NCI-H446 (cell line): ENCODE measurements at regions not wholly inside any gene's neighbourhood (a gene's known extent, or its start where the extent isn't known, plus 50 kb on each side); places are given as distances from the start of the nearest gene placed in this dataset.
"Not testable (repeated sequence)": the region's sequence is repeated elsewhere in the genome, so short reads cannot be mapped to it uniquely, and the experiment has no call there.

ENCODE experiments used
- DNase-seq, 2 experiments: peaks; one replicate each; lab custom pipeline; 2025; lab: John Stamatoyannopoulos, UW

GRCh38 chr15:95132774-95133173, 901.4 kb downstream of the MCTP2 start:
- no peak for DNase-seq

DNA sequence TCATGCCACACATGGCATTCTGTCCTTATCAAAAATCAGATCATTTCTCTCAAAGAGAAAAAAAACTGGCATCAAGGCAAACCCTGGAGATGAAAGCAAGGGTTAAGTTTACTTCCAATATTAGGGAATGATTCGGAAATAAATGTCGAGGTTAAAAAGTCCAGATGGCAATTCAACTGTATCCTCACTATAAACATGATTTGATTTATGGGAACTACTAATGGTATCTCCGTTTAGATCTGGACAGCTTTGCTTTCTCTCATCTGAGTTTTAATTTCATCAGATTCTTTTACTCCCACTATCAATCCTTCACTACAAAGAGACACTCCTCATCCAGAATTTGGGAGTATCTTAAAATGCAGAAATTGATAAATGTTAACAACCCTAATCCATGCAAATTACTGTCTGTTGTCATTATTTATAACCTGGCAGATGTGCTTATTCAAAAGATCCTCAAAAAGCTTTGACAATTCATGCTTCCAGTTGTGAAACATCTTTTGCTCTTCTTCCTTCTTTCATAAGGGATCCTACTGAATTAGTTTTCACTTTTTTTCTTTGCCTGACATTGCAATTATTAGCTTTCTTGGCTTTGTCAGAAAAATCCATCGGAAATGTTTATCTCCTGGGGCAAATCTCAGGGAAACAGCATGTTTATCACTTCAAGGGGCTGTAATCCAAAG, 903.2 kb downstream of the MCTP2 start:
- no peak for DNase-seq

DNA sequence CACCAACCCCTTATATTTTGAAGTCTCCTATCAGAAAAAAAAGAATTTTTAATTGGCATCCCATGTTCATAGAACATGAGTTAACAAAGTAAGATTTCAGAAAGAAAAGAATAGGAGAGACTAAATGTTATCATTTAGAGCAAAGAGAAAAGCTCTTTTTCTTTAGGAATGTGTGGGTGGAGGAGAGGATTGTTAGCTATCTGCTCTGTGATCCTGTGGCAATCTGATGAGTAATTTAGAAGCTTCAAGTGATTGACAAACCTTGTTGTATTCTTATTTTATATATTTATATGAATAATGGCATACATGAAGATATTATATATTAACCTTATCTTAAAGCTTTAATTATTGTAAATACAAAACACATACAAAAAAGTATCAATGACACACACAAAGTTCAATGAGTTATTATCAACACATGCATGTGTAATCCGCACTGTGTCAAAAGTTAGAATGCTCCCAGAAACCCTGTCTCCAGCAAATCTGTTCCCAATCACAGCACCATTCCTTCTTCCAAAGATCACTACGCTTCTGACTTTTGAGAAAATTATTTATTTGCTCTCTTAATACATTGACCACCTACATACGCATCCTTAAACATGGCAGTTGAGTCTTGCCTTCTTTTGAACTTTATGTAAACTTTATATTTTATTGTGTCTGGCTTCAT, 907.4 kb downstream of the MCTP2 start:
- no peak for DNase-seq

- DNase-seq: no peak
Measured at GRCh38 chr15:95141486-95141885, 910.1 kb downstream of the MCTP2 start.

DNA sequence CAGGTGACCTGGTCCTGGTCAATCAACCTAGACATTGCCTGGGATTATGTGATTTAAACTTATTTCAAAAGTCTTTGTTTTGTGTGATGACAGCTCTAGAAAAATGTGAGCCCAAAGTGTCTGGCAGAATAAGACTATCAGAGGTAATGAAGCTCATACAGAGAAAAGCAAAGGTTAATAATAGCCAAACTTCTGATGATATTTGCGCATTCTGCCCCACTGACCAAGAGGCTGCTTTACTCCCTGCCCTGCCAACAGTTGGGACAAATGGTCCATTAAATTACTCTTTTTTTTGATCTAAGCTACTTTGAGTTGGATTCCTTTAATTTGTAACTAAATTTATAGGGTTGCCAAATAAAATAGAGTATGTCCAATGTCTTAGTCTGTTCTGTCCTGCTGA, 911.2 kb downstream of the MCTP2 start:
- DNase-seq: no peak

- no peak for DNase-seq
Measured at GRCh38 chr15:95146481-95146880, 915.1 kb downstream of the MCTP2 start.

- no peak for DNase-seq
Measured at GRCh38 chr15:95148183-95148582, 916.8 kb downstream of the MCTP2 start.

DNA sequence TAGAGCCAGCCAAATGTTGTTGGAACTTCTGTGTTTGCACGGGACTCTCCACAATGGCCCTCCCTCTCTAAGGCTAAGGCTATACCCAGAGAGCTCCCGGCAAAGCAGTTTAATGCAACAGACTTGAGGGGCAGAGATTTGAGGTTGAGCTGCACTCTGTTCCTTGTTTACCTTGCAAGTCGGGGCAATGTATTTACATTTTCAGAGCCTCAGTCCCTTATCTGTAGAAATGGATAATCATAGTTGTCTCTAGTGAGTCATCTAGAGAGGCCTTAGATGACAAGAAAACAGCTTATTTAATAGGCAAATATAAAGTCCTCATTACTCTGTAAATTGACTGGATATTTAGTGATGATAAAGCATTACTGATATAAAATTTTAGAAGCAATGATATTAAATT, 917.7 kb downstream of the MCTP2 start:
- no peak for DNase-seq

GRCh38 chr15:95149771-95150170, 918.4 kb downstream of the MCTP2 start:
- no peak for DNase-seq

GRCh38 chr15:95150466-95150865, 919.1 kb downstream of the MCTP2 start:
- DNase-seq: no peak

- DNase-seq: no peak
Measured at GRCh38 chr15:95152741-95153140, 921.4 kb downstream of the MCTP2 start.

DNA sequence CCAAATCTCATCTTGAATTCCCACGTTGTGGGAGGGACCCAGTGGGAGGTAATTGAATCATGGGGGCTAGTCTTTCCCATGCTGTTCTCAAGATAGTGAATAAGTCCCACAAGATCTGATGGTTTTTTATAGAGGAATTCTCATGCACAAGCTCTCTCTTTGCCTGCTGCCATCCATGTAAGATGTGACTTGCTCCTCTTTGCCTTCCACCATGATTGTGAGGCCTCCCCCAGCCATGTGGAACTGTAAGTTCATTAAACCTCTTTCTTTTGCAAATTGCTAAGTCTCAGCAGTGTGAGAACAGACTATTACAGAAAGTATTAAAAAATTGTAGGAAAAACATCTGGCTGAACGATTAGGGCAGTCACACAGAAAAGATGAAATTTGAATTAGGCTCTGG, 921.8 kb downstream of the MCTP2 start:
- not testable (repeated sequence) for DNase-seq

DNA sequence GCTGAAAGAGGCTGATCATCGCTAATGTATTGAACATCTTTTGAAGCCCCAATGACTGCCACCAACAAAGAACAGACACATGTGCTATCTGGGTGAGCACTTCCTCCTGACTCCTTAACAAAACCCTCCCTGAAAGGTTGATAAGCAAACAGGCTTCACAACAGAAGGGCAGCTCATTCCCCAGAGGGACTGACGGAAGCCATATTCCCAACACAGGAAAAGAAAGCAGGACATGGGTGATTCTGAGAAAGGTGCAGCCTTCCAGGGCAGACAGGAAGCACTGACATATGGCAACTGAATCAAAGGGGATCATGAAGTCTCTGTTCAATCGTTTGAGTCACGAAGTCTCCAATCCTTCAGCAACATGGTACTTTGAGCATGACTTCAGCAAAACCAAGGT, 929.0 kb downstream of the MCTP2 start:
- DNase-seq: no peak

DNA sequence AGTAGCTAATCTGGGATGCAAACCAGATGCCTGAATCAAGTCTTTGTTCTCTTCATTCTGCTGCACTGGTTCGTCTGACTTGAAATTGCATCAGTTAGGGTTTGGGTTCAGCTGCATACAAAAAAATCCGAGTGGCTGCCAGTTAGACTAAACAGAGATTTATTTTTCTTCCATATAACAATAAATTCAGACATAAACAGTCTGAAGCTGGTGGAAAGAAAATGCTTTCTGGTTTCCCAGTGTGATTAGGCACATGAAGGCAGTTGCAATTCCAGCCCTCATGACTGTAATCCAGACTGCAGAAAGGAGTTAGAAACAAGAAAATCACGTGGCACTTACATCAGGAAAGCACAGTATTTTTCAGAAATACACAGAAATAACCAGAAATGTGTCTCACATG, 930.7 kb downstream of the MCTP2 start:
- no peak for DNase-seq

- no peak for DNase-seq
Measured at GRCh38 chr15:95162531-95162930, 931.2 kb downstream of the MCTP2 start.

GRCh38 chr15:95162967-95163531, 931.7 kb downstream of the MCTP2 start:
- no peak for DNase-seq

DNA sequence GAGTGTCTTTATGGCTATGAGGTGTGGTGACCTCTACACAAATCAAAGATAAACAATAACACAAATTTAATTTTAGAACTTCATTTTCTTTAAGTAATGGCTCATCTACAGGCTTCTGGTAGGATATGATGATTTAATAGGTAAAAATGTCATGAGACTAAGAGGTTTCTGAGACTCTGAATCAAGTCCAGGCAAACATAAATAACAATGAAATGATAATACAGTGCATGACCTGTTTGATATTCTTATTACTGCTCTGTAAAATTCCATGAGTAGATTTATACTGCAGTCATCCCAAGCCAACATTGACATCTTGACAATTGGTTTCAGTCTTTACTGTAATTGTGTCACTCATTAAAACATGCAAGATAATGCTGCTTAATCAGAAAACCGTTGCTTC, 936.8 kb downstream of the MCTP2 start:
- no peak for DNase-seq

GRCh38 chr15:95168951-95169431, 937.6 kb downstream of the MCTP2 start:
- DNase-seq: no peak

DNA sequence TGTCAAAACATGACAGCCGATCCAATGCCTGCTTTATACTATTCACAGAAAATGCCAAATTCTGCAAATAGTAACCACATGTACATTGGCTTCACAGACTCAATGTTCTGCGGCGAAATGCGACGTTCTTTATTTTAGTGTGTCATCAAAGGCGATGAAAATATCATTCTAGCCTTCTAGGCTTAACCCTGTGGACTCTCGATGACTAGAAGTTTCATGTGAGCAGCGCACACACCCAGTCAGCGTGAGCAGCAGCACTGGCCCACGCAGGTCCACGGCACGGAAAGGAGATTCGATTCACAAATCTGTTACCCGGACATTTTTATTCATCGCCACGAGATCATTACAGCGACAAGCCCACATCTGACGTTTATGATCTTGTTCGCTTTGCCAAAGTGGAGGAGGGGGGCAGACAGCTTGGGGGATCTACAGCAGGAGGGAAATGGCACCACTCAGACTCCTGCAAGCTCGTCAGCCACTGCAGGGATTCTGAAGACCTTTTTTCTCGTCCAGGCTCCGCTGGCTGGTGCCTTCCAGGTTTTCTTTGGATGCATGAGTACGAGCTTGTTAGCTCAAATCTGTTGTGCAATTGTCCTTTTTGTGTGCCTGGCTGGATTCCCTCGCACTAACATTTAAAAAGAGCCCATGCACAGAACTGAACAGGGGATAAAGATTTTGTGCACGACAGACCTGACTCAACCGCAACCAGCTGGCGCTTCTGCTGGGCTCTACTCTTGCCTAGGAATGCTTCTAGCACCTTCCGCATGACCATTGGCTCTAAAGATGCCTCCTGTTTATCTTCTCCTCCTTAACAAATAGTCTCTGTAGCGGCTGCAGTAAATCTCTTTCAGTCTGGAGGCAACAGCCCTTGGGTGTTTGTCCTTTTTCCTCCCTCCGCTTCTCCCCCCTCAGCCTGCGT, 938.4 kb downstream of the MCTP2 start:
- no peak for DNase-seq

DNA sequence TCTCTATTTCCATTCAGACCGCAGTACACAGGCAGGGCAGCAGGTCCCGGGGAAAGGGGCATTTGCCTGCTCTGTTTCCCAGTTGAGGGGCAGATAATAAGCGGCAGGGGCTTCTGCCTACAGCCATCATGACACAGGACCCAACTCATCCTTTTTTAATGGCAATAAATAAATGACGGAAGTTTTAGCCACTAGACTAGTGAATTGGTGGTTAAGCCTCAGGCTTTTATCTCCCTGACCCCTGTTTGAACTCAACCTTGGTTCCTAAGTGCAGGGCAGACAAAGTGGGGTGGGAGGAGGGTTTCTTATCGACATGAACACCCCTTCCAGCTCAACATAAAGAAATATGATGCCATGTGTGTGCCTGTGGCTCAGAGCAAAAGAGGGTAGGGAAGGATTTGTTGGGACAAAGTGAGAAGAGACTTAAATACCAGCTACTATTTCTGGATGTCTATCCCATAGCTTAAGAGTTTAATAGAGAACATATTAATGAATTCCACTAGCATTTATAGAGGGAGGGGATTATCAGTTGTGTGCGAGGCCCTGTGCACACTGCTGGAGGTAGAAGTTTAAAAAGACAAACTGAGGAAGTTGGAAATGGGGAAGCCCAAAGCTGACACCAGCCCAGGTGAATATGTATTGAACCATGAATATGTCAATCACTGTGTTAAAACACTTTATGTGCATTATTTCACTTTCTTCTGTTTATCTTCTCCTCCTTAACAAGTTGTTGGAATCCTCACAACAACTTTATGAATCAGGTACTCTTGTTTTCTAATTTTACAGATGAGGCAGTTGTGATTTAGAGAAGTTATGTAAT, 939.4 kb downstream of the MCTP2 start:
- DNase-seq: no peak

- no peak for DNase-seq
Measured at GRCh38 chr15:95171564-95171963, 940.2 kb downstream of the MCTP2 start.
